ENCODE measurements at regions not wholly inside any gene's neighbourhood (a gene's known extent, or its start where the extent isn't known, plus 50 kb on each side); places are given as distances from the start of the nearest gene placed in this dataset.

DNA sequence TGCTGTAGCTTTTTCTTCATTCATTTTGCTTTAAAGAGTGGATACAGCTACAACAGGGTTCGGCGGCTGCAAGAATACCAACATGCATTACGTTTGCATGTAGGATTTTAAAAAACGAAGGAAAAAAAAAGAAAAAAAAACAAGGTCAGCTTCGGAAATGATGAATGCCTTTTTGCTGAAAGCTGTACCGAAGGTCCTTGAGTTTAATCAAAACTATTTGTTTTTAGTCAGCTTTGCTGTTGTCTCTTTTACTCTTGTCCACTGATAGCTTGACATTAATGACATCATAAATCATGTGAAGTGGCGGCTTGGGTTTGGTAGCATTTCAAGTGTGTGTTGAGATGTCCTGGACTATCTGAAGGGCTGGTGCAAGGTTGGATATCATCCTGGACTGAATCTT, 779.1 kb downstream of the NR2F1-AS1 start:
- DNase-seq (ENCODE audit: low read depth, low spot score) = no peak

DNA sequence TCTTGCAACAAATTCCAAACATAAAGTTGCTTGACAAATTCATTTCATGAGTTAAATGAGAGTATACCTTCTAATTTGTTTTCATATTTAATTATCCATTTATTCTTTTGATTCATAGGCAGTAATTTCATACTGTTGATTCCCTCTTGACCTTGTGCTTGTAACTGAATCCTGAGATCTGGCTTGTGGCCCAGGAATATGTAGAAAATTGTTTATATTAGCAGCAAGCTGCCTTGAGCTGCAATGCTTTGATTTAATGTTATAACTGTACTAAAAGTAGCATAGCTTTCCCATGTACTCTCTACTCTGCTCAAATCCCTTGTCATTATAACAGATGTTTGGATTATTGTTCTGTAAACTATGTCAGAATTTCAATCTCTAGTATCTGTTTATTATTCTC, 780.7 kb downstream of the NR2F1-AS1 start:
- DNase-seq (ENCODE audit: low read depth, low spot score) = no peak

DNA sequence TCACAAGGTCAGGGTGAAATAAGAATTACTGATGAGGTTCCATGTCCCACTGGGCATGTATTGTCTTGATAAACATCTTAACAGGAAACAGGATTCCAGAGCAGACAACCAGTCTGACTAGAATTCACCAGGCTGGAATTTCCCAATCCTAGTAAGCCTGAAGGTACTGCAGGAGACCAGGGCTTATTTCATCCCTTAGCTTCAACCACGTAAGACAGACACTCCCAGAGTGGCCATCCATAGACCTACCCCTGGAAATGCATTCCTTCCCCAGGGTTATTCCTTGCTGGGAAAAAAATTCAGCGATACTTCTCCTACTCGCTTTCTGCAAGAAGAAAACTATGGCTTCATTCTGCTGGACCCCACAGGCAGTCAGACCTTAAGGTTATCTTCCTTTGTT, 785.4 kb downstream of the NR2F1-AS1 start:
- DNase-seq (ENCODE audit: low read depth, low spot score) = peak; percentile 36

DNA sequence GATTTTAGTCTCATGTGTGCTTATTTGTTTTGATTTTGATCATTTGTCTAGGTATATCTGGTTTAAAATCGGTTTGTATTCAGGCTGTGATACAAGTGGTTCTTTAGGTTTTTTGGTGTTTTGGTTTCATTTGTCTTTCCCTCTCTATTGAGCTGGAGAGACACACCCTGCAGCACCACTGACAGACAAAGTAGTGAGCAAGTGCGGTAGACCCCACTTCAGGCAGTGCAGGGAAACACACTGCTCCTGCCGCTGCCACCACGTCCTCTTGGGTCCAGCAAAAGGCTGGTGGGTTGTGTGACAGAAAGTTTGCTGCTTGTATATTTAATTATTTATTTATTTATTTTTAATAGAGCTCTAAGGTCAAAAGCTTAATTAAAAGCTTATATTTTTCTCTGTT, 801.0 kb downstream of the NR2F1-AS1 start:
- DNase-seq (ENCODE audit: low read depth, low spot score) = no peak

DNA sequence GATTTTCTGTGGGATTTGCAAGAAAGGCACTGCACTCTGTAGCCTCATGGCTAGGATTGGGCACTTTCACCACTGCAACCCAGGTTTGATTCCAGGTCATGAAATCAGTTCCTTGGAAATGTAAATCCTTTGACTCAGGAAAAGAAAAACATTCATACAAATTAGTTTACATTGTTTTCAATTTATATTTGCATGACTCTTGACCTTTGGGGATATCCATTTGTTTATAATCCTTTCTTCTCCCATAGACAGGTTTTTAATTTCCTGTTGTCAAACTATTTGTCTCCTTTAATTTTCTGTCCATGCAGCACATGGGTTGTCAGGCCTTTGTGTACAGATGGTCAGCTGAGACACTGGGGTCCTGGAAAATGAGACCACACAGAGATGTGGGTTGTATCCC, 801.5 kb downstream of the NR2F1-AS1 start:
- no peak for DNase-seq (ENCODE audit: low read depth, low spot score)

DNA sequence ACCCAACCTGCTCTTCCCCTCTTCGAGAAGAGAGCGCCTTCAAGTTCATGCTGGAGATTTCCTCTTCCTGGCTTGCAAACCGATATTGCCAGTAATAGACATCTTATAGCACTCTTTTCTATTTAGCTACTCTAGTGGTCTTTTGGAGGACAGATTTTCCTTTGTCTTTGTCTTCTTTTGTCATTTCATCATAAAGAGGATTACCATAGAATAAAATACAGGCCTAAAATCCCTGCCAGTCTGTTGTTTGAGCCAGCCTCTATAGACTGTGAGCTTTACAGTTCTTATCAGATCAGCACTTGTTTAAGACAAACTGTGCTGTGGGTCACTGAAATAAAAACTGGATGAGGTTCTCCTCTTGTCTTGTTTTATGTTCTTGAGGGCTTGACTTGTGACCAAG, 802.8 kb downstream of the NR2F1-AS1 start:
- DNase-seq (ENCODE audit: low read depth, low spot score) = no peak

DNA sequence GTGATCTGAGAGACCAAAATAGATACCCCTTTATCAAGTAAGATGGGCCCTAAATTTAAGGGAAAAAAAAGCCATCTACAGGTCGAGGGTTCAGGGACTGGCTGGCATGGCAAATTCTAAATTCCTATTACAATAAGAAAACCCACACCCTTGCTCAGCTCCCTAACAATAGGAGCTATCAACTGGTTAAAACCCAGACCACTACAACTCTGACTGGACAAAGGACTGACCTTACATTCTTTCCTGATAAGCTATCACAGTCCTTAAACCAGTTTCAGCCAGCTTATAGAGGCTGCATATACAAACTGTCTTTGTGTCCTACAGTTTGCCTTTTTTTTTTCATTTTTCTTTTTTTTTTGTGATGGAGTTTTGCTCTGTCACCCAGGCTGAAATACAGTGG, 803.6 kb downstream of the NR2F1-AS1 start:
- DNase-seq (ENCODE audit: low read depth, low spot score) = peak; percentile 32

DNA sequence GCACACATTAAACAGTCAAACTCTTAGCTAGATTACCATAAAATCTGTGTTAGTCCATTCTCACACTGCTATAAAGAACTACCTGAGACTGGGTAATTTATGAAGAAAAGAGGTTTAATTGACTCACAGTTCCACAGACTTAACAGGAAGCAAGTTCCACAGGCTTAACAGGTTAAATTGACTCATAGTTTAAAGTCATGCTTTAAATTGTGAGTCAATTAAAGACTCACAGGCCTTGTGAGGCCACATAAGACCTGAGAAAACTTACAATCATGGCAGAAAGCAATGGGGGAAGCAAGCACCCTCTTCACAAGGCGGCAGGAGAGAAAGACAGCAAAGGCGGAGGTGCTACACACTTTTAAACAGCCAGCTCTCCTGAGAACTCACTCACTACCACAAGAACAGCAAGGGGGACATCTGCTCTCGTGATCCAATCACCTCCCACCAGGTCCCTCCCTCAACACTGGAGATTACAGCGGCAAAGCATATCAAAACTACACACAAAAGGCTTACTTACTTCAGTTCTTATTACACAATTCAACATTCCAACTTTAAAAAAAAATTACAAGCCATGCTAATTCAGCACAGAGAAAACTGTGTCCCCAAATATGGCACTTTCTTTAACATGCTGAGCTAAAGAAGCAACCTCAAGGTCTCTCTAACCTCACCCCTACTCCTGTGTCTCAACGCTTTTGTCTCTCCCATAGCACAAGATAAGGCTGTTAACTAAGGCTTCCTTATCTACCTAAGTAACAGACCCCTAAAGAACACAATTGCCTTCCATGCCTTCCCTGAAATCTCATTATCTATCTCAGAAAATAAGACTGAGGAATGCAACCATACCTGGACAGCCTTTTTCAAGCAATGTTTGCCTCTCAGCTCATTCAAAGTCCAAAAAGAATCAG, 805.1 kb downstream of the NR2F1-AS1 start:
- DNase-seq (ENCODE audit: low read depth, low spot score) = no peak

DNA sequence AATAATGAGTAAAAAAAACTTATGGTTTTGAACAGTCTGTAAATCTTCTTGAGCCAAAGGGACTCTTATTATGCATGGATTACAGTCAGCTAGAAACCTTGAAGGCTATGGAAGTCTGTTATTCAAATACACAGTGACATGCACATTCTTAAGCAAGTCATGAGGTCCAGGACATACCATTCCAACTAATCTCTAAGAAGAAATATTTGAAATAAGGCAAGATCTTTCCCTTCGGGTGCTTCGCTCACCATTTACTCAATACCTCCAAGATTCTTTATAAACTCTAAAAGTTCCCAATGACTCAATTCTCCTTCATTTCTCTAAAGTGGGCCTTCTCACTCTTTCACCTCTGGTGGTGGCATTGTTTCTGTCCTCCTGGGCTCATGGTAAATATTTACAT, 811.0 kb downstream of the NR2F1-AS1 start:
- DNase-seq (ENCODE audit: low read depth, low spot score) = no peak

DNA sequence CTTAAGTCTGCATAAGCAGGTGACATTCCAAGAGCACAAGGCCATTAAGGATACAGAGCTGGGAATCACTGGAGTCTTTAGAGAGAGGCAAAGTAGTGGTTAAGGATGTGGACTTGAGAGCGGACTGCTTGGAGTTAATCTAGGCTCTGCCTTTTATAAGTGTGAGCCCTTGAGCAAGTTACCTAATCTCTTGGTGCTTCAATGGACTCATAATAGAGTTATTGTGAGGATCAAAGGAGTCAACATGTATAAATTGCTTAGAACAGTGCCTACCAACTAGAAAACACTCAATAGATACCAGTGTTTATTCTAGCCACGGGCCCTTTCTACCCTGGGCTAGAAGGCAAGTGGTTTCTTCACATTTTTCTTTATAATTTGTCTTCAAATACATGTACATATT, 819.4 kb downstream of the NR2F1-AS1 start:
- DNase-seq (ENCODE audit: low read depth, low spot score) = no peak

DNA sequence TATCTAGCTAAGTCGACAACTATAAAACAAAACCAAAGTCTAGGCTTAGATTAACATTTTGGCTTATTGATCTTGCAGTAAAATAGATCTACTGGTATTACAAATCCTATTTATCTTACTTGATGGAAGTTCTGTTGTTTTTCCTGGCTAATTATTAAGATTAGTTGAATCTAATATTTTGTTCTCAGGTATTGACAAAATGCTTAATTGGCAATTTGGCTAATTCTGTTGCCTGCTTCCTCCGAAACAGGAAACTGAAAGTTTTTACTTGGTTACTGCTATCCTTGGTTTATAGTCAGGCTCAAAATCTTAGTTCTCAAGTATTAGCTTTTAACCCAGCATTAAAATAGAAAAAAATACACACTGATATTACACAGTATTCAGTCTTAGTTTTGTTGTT, 820.5 kb downstream of the NR2F1-AS1 start:
- no peak for DNase-seq (ENCODE audit: low read depth, low spot score)

DNA sequence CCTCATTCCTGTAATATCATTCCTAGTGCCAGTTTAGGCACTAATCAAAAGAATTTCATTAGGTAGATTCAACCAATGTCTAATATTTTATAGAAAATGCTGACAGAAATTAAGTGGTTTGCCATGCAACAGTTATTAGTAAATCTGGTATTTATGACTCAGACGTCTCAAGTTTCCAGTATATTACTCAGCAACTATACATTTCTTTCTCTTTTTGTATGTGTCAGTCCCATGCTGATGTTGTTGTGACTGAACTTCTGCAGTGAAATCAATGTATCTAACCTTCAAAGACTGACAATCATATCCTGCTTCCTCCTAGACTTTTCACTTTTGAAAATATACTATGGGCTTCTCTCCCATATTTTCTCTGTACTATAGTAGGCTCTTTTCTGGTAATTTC, 822.5 kb downstream of the NR2F1-AS1 start:
- DNase-seq (ENCODE audit: low read depth, low spot score) = no peak

DNA sequence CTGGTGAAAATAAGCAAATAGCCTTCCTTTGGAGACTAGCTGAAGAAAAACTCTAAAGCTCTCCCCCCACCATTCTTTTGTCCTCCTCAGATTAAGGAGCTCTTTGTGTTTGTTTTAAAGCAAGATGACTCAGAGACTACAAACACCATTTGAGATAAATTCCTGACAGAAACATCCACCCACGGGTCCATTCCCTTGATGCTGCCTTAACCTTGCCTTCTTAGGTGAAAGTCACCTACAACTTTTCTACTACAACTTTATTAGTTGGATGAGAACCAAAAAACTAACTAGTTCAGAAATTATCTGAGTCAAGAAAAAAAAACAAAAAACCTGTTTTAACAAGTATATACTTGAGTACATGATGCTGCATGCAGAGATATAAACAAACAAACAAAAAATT, 831.1 kb downstream of the NR2F1-AS1 start:
- DNase-seq (ENCODE audit: low read depth, low spot score) = peak; percentile 14

DNA sequence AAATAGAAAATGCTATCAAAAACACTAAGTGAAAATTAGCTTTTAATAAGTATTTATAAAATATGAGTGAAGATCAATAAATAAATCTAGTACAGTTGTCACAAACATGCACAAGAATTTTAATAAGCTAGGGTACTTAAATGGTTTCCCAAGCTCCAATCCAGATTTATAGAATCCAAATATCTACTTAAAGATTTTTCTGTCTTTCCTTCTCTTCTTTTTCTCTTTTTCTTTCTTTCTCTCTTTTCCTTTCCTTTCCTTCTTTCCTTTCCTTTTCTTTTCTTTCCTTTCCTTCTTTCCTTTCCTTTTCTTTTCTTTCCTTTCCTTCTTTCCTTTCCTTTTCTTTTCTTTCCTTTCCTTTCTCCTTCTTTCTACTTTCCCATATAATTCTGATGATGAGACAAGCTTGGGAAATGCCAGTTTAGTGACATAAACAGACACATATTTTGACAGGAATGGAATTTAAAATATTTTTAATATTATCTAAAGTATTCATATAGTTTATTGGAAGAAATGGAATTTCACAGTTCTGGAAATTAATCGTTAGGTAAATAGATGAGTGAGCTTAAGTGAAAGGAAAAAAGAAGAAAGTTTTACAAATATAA, 832.8 kb downstream of the NR2F1-AS1 start:
- no peak for DNase-seq (ENCODE audit: low read depth, low spot score)

DNA sequence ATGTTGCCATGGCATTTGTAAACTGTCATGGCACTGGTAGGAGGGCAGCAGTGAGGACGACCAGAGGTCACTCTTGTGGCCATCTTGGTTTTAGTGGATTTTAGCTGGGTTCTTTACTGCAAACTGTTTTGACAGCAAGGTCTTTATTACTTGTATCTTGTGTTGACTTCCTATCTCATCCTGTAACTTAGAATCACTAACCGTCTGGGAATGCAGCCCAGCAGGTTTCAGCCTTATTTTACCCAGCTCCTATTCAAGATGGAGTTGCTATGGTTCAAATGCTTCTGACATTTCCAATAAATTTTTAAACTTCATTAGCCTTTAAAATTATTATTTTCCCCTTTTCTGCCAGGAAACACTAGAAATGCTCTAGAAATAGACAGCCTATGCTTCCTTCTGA, 839.1 kb downstream of the NR2F1-AS1 start:
- DNase-seq (ENCODE audit: low read depth, low spot score) = no peak

DNA sequence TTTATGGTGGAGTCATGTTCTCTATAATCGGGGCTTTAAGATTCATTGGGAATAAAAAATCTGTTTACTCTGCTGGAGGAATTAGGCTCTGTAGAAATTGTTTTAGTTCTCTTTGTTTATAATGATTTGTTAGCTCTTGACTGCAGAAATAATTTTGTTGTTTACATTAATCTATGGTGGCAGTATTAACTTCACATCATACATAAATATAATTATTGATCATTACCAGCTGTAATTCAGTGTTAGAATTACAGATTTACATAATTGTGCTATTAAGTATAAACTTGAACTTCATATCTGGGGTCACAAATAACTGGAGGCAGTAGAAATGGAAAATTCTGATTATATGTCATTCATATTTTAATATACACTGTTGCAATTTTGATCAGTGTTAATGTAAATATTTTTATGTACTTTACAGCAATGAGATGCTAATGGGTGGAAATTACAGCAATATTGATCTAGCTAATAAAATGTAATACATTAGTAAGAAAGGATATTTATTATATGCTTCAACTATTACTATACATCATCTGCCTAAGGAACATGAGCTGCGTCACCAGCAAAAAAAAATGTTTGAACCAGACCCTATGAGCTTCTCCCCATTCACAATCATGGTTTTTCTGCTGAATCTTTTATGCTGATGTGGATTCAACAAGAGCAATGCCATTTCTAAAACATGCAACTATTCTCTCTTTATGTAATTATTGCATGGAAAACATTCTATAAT, 846.6 kb downstream of the NR2F1-AS1 start:
- no peak for DNase-seq (ENCODE audit: low read depth, low spot score)

DNA sequence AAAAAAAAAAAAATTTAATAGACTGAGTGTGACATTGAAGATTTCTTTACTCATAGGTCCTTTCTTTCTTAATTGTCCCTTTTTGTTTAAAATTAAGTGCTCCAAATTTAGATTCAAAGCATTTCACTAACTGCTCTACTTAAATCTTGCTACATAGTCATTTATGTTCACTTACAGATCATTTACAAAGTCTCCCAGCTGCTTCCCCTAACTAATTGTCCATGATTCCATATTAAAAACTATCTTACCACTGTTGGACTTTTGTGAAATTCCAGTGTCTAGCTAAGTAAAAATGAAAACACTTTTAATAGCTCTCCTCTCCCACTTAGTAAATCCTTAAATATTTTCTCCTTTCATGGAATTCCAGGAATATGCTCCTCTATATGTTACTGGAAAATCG, 850.5 kb downstream of the NR2F1-AS1 start:
- no peak for DNase-seq (ENCODE audit: low read depth, low spot score)

DNA sequence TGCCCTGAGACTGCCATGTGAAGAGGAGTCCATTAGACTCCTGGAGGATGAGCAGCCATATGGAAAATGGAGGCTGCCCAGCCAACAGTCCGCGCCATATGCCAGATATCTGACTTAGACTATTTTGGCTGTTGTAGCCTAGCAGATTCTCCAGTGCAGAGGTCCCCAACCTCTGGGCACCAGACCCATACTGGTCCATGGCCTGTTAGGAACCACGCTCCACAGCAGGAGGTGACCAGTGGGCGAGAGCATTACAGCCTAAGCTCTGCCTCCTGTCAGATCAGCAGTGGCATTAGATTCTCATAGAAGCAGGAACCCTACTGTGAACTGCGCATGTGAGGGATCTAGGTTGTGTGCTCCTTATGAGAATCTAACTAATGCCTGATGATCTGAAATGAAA, 851.9 kb downstream of the NR2F1-AS1 start:
- no peak for DNase-seq (ENCODE audit: low read depth, low spot score)

DNA sequence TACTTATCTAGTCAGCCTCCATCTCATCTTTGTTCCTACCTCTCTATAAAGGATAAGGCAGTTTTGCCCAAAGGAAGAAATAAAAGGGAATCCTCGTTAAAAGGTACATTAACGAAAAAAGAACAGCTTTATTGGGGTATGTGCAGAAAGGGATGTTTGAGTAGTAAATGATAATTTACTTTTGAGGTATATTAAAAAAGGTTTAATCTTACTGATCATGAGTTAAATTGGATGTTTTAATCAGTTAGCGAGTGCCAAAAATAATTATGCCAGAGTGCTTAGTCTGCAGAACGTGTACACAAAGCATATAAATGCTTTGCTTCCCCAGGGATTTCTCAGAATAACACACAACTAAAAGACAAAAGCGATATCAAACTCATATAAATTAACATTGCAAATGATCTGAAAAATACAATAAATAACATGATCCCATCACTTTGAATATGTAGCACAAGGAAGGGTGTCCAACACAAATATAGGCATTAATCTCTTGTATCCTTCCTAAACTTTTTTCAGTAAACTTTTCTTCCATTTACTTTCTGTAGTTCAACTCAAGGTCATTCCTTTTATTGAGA, 865.0 kb downstream of the NR2F1-AS1 start:
- no peak for DNase-seq (ENCODE audit: low read depth, low spot score)

DNA sequence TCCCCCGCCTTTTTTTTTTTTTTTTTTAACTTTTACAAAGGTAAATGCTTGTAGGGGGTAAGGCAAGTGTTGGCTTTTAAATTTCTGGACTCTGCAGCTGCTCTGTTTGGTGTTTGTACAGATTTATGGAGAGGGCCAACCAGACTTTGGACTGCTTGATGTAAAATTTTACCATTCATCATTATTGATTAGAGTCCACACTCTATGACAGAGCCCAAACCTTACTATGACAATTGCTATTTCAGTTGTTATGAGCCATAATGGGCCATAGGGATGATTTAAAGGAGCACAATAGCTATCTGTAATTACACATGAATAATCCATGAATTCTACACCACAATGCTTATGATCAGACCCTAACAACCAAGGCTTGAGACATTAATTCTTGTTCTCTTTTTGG, 867.2 kb downstream of the NR2F1-AS1 start:
- no peak for DNase-seq (ENCODE audit: low read depth, low spot score)

DNA sequence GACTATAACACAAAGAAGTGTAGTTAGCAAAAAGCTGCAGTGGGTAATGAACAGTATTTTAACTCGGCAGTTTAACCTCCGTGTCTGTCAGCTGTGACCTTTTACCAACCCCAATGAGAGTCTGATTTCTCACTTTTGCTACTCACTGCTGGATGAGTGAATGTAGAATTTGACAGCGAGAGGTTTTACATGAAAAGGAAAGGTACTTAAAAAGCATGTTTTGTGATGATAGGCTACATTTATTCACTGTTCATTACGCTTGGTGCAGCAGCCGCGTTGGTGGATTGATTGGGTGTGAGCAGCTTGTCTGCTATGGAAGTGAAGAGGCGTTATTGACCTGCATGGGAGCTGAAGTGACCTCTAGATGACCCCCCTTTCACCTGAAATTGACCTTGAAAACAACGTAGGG, 867.7 kb downstream of the NR2F1-AS1 start:
- DNase-seq (ENCODE audit: low read depth, low spot score) = no peak

DNA sequence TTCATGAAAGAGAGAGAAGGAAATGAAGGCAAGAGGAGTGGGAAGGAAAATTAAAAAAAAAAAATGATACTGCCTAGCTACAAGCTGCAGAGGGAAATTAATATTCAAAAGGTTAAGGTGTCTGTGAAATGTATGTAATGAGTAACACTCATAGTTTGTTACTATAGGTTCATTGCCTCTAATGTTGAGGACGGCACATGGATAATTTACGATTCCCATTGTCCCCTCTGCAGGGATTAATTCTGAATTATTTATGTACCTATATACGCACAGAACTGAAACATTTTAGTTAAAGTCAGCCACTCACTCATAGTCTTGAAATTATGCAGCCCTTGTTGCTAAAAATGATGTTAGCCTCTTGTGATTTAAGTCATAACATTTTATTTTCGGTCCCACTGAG, 869.1 kb downstream of the NR2F1-AS1 start:
- no peak for DNase-seq (ENCODE audit: low read depth, low spot score)

Measured in ELF-1 (cell line).